ENCODE measurements at regions not wholly inside any gene's neighbourhood (a gene's known extent, or its start where the extent isn't known, plus 50 kb on each side); places are given as distances from the start of the nearest gene placed in this dataset.
"Not testable (repeated sequence)": the region's sequence is repeated elsewhere in the genome, so short reads cannot be mapped to it uniquely, and the experiment has no call there.

GRCh38 chr11:44482338-44482737 lies 83.1 kb upstream of the CD82 start:
- TF ChIP-seq EZH2 (IDR thresholded peaks at IDR 0.05; ENCODE audit: low read length, missing control alignments) = not testable (repeated sequence)
- TF ChIP-seq, protein P1, sequence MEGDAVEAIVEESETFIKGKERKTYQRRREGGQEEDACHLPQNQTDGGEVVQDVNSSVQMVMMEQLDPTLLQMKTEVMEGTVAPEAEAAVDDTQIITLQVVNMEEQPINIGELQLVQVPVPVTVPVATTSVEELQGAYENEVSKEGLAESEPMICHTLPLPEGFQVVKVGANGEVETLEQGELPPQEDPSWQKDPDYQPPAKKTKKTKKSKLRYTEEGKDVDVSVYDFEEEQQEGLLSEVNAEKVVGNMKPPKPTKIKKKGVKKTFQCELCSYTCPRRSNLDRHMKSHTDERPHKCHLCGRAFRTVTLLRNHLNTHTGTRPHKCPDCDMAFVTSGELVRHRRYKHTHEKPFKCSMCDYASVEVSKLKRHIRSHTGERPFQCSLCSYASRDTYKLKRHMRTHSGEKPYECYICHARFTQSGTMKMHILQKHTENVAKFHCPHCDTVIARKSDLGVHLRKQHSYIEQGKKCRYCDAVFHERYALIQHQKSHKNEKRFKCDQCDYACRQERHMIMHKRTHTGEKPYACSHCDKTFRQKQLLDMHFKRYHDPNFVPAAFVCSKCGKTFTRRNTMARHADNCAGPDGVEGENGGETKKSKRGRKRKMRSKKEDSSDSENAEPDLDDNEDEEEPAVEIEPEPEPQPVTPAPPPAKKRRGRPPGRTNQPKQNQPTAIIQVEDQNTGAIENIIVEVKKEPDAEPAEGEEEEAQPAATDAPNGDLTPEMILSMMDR (conservative IDR thresholded peaks at IDR 0.05 in 1 of 2, IDR thresholded peaks at IDR 0.05 in 1 of 2; ENCODE audit: low read depth in 1 of 2, low read length in 2 of 2) = not testable (repeated sequence)

Measured in fibroblast of lung (primary cell).